Skeletal muscle tissue (tissue), 3 donors: ENCODE measurements at regions not wholly inside any gene's neighbourhood (a gene's known extent, or its start where the extent isn't known, plus 50 kb on each side); places are given as distances from the start of the nearest gene placed in this dataset.

Experiments used
- H3K27ac ChIP-seq: one replicate; pipeline ENCODE4 v1.7.0; 2013; ENCODE audit warnings: mild to moderate bottlenecking, low read depth, low read length, inconsistent platforms
- H3K27me3 ChIP-seq, 3 donors: one replicate each; pipeline ENCODE4 v1.7.0; 2013; ENCODE audit warnings: low read length in 3 of 3; ENCODE audit not compliant: control insufficient read depth in 3 of 3, insufficient read depth in 3 of 3
- H3K36me3 ChIP-seq, 3 donors: one replicate each; pipeline ENCODE4 v1.7.0; 2013; ENCODE audit warnings: low read length in 3 of 3; ENCODE audit not compliant: control insufficient read depth in 3 of 3, insufficient read depth in 3 of 3
- H3K4me1 ChIP-seq, 3 donors: one replicate each; pipeline ENCODE4 v1.7.0; 2013; ENCODE audit warnings: low read length in 3 of 3, mild to moderate bottlenecking in 3 of 3; ENCODE audit not compliant: control insufficient read depth in 3 of 3, insufficient read depth in 3 of 3
- H3K4me3 ChIP-seq, 3 donors: one replicate each; pipeline ENCODE4 v1.7.0; 2013; ENCODE audit warnings: low read length in 3 of 3
- H3K9ac ChIP-seq, 3 donors: one replicate each; pipeline ENCODE4 v1.7.0; 2013; ENCODE audit warnings: low read length in 3 of 3, mild to moderate bottlenecking in 3 of 3, moderate library complexity in 2 of 3, low read depth in 1 of 3
- H3K9me3 ChIP-seq, 3 donors: one replicate each; pipeline ENCODE4 v1.7.0; 2013; ENCODE audit warnings: low read length in 3 of 3; ENCODE audit not compliant: control insufficient read depth in 3 of 3
- donor health status: Osteomylitis.

GRCh38 chr5:121735618-121736017 is 116.1 kb upstream of the FTMT start:
- Histone ChIP-seq H3K9ac (no peak overlapping the region), H3K27ac (no peak overlapping the region), H3K9me3 (peaks cover 0 to 4% (median 0%) of the 10 kb centered on the region in 3 donors), H3K4me3 (no peak overlapping the region), H3K4me1 (peaks cover 0 to 11% (median 0%) of the 10 kb centered on the region in 3 donors), H3K27me3 (no peaks in the 10 kb centered on the region), H3K36me3 (no peaks in the 10 kb centered on the region)

DNA sequence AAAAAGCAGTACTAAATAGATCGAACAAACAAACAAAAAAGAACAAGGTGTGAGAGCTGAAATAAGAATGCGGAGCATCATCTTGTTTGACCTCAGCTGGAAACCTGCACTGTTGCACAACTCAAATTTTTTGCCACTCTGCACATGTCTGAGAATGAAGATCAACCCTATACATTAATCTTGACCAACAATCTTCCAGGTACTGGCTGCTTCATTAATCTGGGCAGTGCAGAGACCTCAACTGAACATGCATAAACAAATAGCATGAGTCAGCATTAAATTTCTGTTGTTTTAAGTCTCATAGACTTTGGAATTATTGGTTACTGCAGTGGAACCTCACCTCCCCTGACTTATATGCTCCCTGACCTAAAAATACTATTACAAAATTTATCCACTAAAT is 114.6 kb upstream of the FTMT start:
- no peak overlapping the region for H3K4me3 ChIP-seq
- peaks cover 0 to 4% (median 4%) of the 10 kb centered on the region in 3 donors for H3K9me3 ChIP-seq
- no peaks in the 10 kb centered on the region for H3K27me3 ChIP-seq
- no peak overlapping the region for H3K27ac ChIP-seq
- no peaks in the 10 kb centered on the region for H3K4me1 ChIP-seq
- no peak overlapping the region for H3K9ac ChIP-seq
- H3K36me3 ChIP-seq: no peaks in the 10 kb centered on the region

GRCh38 chr5:121741156-121741555 is 110.5 kb upstream of the FTMT start:
- Histone ChIP-seq H3K9ac (no peak overlapping the region), H3K4me3 (no peak overlapping the region), H3K27ac (no peak overlapping the region), H3K9me3 (peaks cover 0 to 4% (median 4%) of the 10 kb centered on the region in 3 donors), H3K27me3 (no peaks in the 10 kb centered on the region), H3K4me1 (no peaks in the 10 kb centered on the region), H3K36me3 (no peaks in the 10 kb centered on the region)

DNA sequence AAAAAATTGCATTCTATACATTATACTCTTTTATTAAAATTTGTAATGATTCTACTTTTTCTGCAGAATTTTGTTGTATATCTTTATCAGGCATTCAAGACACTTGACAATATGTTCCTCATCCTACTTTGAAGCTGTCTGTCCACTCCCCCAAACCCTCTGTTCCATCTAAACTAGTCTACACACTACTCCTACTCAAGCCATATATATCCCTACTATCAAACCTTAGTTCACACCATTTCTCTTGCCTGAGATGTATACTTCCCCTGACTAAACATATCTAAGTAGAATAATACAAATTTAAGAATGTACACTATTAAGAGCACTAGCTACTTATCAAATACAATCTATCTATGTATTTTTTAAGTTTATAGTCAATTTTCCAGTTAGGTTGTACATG is 107.1 kb upstream of the FTMT start:
- H3K4me3 ChIP-seq: no peak overlapping the region
- peaks cover 0 to 4% (median under 1%) of the 10 kb centered on the region in 3 donors for H3K9me3 ChIP-seq
- H3K27ac ChIP-seq: no peak overlapping the region
- no peaks in the 10 kb centered on the region for H3K27me3 ChIP-seq
- H3K9ac ChIP-seq: no peak overlapping the region
- H3K4me1 ChIP-seq: no peaks in the 10 kb centered on the region
- no peaks in the 10 kb centered on the region for H3K36me3 ChIP-seq

DNA sequence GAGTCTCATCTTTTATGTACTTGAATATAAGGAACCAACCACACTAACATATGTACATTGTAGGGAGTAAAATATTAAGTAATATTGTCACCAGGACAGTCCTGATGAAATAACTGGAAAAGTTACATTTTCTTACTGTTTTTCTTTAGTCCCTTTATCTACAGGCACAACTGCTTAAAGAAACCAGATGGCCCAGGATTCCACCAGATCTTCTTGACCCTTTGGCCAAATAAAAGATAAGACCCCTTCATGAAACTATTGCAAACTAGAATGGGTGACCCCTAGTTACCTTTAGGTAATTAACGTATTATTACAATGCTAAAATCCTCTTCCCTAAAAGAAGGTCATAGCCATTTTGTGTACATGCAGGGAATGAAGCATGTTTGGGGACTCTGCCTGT is 106.3 kb upstream of the FTMT start:
- Histone ChIP-seq H3K9ac (no peak overlapping the region), H3K4me3 (no peak overlapping the region), H3K27me3 (no peaks in the 10 kb centered on the region), H3K27ac (no peak overlapping the region), H3K36me3 (no peaks in the 10 kb centered on the region), H3K4me1 (no peaks in the 10 kb centered on the region), H3K9me3 (peaks cover 0 to 4% (median 0%) of the 10 kb centered on the region in 3 donors)

DNA sequence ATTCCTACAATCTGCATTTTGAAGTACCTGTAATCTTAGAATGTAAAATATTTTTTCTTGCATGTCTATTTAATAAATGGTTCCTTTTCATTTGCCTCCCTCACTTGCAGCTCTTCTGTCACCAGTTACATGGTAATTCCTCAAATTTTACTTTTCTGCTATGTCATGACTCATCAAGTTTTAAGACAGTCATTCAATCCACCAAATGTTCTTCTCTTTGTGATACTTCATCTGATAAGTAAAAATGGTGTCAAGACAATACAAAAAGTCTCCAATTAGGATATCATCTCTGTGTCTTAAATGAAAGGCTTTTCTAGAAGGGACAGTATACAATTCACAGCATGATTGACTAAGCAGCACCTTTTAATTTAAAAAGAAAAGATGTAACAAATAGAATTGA is 104.9 kb upstream of the FTMT start:
- H3K9me3 ChIP-seq: peaks cover 0 to under 1% (median 0%) of the 10 kb centered on the region in 3 donors
- no peaks in the 10 kb centered on the region for H3K36me3 ChIP-seq
- no peaks in the 10 kb centered on the region for H3K27me3 ChIP-seq
- no peak overlapping the region for H3K9ac ChIP-seq
- H3K4me1 ChIP-seq: no peaks in the 10 kb centered on the region
- H3K4me3 ChIP-seq: no peak overlapping the region
- H3K27ac ChIP-seq: no peak overlapping the region

DNA sequence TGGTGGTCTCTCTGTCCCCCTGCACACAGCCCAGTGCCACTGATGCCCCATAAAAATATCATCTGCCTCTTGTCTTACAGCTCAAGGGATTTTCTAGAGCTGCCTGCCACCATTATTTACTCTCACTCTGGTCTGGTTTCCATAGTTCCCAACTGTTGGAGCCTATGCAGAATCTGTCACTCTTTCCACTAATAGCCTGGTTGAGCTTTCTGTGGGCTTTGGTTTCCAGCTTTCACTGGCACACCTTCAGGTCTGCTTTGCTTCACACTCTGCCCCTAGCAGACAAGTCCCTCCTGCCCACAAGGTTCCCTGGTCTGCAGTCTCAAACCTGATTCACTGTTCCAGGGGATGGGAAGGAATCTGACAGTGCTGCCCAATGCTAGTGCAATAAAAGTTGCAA is 103.0 kb upstream of the FTMT start:
- H3K4me3 ChIP-seq: no peak overlapping the region
- no peaks in the 10 kb centered on the region for H3K4me1 ChIP-seq
- H3K36me3 ChIP-seq: no peaks in the 10 kb centered on the region
- no peaks in the 10 kb centered on the region for H3K9me3 ChIP-seq
- H3K27me3 ChIP-seq: no peaks in the 10 kb centered on the region
- H3K27ac ChIP-seq: no peak overlapping the region
- H3K9ac ChIP-seq: no peak overlapping the region

- H3K9ac ChIP-seq: no peak overlapping the region
- no peaks in the 10 kb centered on the region for H3K36me3 ChIP-seq
- no peak overlapping the region for H3K4me3 ChIP-seq
- H3K9me3 ChIP-seq: no peaks in the 10 kb centered on the region
- no peaks in the 10 kb centered on the region for H3K4me1 ChIP-seq
- no peak overlapping the region for H3K27ac ChIP-seq
- no peaks in the 10 kb centered on the region for H3K27me3 ChIP-seq
Observed at GRCh38 chr5:121752149-121752548, 99.5 kb upstream of the FTMT start.

DNA sequence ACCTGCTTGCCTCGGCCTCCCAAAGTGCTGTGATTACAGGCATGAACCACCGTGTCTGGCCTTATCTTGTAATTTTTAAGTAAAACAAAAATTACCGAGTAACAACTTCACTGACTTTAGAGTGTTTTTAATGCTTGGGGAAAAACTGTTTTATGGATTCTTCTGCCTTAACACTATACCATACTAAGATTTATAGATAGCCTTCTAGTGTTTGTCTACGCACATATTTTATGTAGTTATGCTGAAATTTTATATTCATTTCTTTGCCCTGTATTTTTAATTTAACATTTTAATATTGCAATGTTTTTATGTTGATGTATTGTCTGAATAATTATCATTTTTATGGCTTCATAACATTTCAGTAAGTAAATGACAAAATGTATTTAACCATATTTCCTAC is 96.4 kb upstream of the FTMT start:
- H3K4me1 ChIP-seq: no peaks in the 10 kb centered on the region
- H3K9ac ChIP-seq: no peak overlapping the region
- no peaks in the 10 kb centered on the region for H3K36me3 ChIP-seq
- H3K9me3 ChIP-seq: no peaks in the 10 kb centered on the region
- no peak overlapping the region for H3K4me3 ChIP-seq
- no peak overlapping the region for H3K27ac ChIP-seq
- no peaks in the 10 kb centered on the region for H3K27me3 ChIP-seq

- Histone ChIP-seq H3K27ac (no peak overlapping the region), H3K4me1 (no peaks in the 10 kb centered on the region), H3K36me3 (no peaks in the 10 kb centered on the region), H3K9ac (no peak overlapping the region), H3K9me3 (no peaks in the 10 kb centered on the region), H3K4me3 (no peak overlapping the region), H3K27me3 (no peaks in the 10 kb centered on the region)
Observed at GRCh38 chr5:121757753-121758152, 93.9 kb upstream of the FTMT start.

DNA sequence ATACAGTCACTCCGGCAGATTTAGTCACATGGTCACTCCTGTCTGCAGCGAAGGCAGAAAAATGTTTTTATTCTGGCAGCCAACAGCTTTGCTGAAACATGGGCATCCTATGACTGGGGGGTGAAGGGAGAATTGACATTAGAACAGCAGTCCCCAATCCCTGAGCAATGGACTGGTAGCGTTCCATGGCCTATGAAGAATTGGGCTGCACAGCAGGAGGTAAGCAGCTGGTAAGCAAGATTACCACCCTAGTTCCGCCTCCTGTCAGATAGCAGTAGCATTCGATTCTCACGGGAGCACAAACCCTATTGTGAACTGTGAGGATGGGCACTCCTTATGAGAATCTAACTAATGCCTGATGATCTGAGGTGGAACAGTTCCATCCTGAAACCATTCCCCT is 93.1 kb upstream of the FTMT start:
- Histone ChIP-seq H3K27ac (no peak overlapping the region), H3K4me3 (no peak overlapping the region), H3K36me3 (no peaks in the 10 kb centered on the region), H3K9me3 (no peaks in the 10 kb centered on the region), H3K4me1 (no peaks in the 10 kb centered on the region), H3K9ac (no peak overlapping the region), H3K27me3 (no peaks in the 10 kb centered on the region)
